Skeletal muscle cell (primary cell): ENCODE measurements at regions not wholly inside any gene's neighbourhood (a gene's known extent, or its start where the extent isn't known, plus 50 kb on each side); places are given as distances from the start of the nearest gene placed in this dataset.
"Not testable (repeated sequence)": the region's sequence is repeated elsewhere in the genome, so short reads cannot be mapped to it uniquely, and the experiment has no call there.

Experiments used
- DNase-seq: peaks from one replicate; pipeline ENCODE4 v3.0.0-alpha.2; 2010; ENCODE audit warnings: low read depth
- H3K4me3 ChIP-seq: 2 replicates; pipeline ENCODE4 v1.5.1; 2011; ENCODE audit warnings: low read depth, mild to moderate bottlenecking, control low read depth, low read length, moderate library complexity

- not testable (repeated sequence) for H3K4me3 ChIP-seq, DNase-seq
Measured at GRCh38 chr15:44898890-44899651, 57.4 kb upstream of the TERB2 start.

DNA sequence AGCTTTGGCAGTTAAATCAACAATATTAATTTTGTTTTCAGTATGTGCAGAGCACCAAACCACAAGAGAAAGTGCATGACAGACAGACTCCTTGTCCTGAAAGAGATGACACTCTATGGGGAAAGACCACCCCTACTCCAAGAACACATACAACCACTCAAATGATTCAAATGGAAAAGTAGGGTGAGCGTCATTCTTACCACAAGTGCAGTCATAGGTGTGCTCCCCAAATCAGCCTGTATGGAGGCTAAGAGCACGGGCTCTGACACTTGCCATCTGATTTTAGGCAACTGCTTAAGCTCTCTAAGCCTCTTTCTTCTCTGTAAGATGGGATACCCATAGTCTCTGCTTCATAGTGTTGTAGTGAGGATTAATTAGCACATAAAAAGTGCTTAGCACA is 56.7 kb upstream of the TERB2 start:
- H3K4me3 ChIP-seq, DNase-seq: not testable (repeated sequence)

DNA sequence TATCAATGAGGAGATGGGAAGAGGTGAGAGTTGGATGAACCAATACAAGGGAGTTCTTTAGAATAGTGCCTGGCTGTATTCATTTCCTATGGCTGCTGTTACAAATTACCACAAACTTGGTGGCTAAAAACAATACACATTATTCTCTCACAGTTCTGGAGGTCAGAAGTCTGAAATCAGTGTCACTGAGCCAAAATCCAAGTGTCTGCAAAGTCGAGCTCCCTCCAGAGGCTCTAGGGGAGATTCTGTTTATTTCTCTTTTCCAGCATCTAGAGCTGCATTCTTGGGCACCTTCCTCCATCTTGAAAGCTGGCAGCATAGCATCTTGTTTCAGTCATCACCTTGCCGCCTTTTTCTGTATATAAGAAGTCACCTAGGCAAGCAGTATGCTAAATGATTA is 55.7 kb upstream of the TERB2 start:
- H3K4me3 ChIP-seq, DNase-seq: not testable (repeated sequence)

- DNase-seq: peak; percentile 0
- not testable (repeated sequence) for H3K4me3 ChIP-seq
Measured at GRCh38 chr15:44903281-44903680, 53.2 kb upstream of the TERB2 start.

DNA sequence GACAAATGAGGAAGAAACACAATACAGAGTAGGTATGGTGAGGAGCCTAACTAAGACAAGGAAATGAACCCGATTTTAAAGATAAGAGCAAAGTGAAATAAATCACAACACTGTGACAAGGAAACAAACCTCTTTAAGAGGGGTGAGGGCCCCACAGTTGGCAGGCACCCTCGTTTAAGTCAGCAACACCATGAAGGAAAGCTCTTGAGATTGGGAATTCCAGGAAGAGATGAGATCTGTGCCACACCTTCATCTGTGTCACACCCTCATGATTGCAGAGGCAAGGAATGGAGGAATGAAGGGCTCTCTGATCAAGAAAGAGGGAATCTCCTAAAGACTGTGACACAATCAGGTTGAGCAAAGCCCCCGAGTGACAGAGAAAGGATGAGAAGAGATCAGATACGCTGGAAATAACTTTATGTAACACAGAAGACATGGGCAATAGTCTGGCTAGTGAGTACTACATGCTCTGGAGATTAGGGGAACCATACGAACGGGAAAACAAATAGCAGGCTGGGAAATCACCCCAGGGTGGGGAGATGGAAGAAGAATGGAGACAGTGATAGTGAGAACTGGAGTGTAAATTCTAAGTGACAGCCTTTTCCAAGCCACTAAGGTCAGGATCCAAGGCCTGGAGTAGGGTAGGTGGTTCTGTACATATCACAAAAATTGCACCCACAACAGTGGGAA is 51.7 kb upstream of the TERB2 start:
- DNase-seq, H3K4me3 ChIP-seq: not testable (repeated sequence)
